AG04450 (cell line): ENCODE measurements at regions not wholly inside any gene's neighbourhood (a gene's known extent, or its start where the extent isn't known, plus 50 kb on each side); places are given as distances from the start of the nearest gene placed in this dataset.

Experiments
- small RNA-seq: library from RNA; depleted of rRNA; stranded (forward); fragments of <200 nt; gene quantifications from one replicate; pipeline ENCODE3, GENCODE V24; 2012; ENCODE audit warnings: low read depth; ENCODE audit not compliant: insufficient read length

Small RNAs in the stretch of these regions (small RNA-seq; reads per million reads assigned to genes)
- 44.4 reads per million, percentile 84 among the genes with 10 or more reads in this experiment for gene RF00003
- gene RNVU1-4, result 37.4 reads per million, percentile 84 among the genes with 10 or more reads in this experiment
